ENCODE measurements at regions not wholly inside any gene's neighbourhood (a gene's known extent, or its start where the extent isn't known, plus 50 kb on each side); places are given as distances from the start of the nearest gene placed in this dataset.

- ATAC-seq (ENCODE audit: insufficient number of reproducible peaks, low FRiP score, low read depth), result no peak
- DNase-seq (ENCODE audit: low spot score), result no peak
- Histone ChIP-seq H3K4me1 (ENCODE audit: control insufficient read depth in 1 of 2, low read depth in 2 of 2) (no peaks in the 10 kb centered on the region), H3K36me3 (no peaks in the 10 kb centered on the region), H3K27ac (no peak overlapping the region), H3K9me3 (no peaks in the 10 kb centered on the region), H3K4me3 (no peak overlapping the region), H3K27me3 (replicated peaks; ENCODE audit: insufficient read depth) (no peaks in the 10 kb centered on the region)
- TF ChIP-seq CTCF (IDR thresholded peaks at IDR 0.05), result no peak
Observed at GRCh38 chr12:90076851-90077319, 368.2 kb upstream of the ATP2B1 start.

DNA sequence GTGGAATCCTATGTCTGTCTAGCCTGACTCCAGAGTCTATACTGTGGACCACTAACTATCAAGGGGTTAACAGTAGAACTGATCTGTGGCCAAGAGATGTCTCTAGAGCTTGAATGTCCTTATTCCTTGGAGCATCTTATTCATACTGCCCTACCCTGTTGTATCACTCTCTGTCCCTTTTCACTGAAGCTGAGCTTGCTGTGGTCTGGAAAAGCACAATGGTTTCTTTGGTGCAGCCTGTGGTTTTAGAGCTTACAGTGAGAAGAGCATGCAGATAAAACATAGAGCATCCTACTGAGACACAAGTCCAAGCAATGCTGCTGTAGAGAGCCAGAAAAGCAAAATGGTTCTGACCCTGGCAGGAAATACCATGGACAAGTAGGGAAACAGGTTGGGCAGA is 367.0 kb upstream of the ATP2B1 start:
- DNase-seq (ENCODE audit: low spot score) (no peak), ATAC-seq (ENCODE audit: insufficient number of reproducible peaks, low FRiP score, low read depth) (no peak)
- Histone ChIP-seq H3K27ac (no peak overlapping the region), H3K27me3 (replicated peaks; ENCODE audit: insufficient read depth) (no peaks in the 10 kb centered on the region), H3K36me3 (no peaks in the 10 kb centered on the region), H3K4me3 (no peak overlapping the region), H3K9me3 (no peaks in the 10 kb centered on the region), H3K4me1 (ENCODE audit: control insufficient read depth in 1 of 2, low read depth in 2 of 2) (no peaks in the 10 kb centered on the region)
- no peak for TF ChIP-seq CTCF (IDR thresholded peaks at IDR 0.05)

- H3K9me3 ChIP-seq, result no peaks in the 10 kb centered on the region
- no peaks in the 10 kb centered on the region for H3K4me1 ChIP-seq (ENCODE audit: control insufficient read depth in 1 of 2, low read depth in 2 of 2)
- no peak overlapping the region for H3K27ac ChIP-seq
- H3K4me3 ChIP-seq, result no peak overlapping the region
- TF ChIP-seq CTCF (IDR thresholded peaks at IDR 0.05), result no peak
- DNase-seq (ENCODE audit: low spot score) (no peak), ATAC-seq (ENCODE audit: insufficient number of reproducible peaks, low FRiP score, low read depth) (no peak)
- H3K27me3 ChIP-seq (replicated peaks; ENCODE audit: insufficient read depth), result no peaks in the 10 kb centered on the region
- no peaks in the 10 kb centered on the region for H3K36me3 ChIP-seq
Observed at GRCh38 chr12:90074086-90074485, 365.4 kb upstream of the ATP2B1 start.

GRCh38 chr12:90071996-90072395 is 363.4 kb upstream of the ATP2B1 start:
- no peak overlapping the region for H3K4me3 ChIP-seq
- no peak overlapping the region for H3K27ac ChIP-seq
- H3K4me1 ChIP-seq (ENCODE audit: control insufficient read depth in 1 of 2, low read depth in 2 of 2), result no peaks in the 10 kb centered on the region
- ATAC-seq (ENCODE audit: insufficient number of reproducible peaks, low FRiP score, low read depth), result no peak
- no peaks in the 10 kb centered on the region for H3K27me3 ChIP-seq (replicated peaks; ENCODE audit: insufficient read depth)
- TF ChIP-seq CTCF (IDR thresholded peaks at IDR 0.05), result no peak
- H3K36me3 ChIP-seq, result no peaks in the 10 kb centered on the region
- no peak for DNase-seq (ENCODE audit: low spot score)
- H3K9me3 ChIP-seq, result no peaks in the 10 kb centered on the region

DNA sequence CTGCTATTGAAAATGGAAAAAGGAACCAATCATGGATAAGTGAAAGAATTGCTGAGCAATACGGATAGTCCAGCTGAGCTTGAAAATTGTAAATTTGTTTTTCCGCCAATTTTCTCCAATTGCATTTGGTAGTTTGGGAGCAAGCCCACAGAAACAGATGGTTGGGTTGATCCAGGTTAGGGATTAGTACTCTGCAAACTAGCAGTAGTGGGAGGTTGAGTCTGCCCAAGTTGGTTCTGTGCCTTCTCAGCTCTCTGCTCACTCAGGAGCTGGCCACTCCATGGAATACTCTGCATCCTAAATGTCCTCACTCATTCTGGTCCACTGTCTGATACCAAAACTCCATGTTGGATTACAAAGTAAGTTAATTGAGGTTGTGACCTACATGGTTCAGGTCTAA is 361.1 kb upstream of the ATP2B1 start:
- H3K27me3 ChIP-seq (replicated peaks; ENCODE audit: insufficient read depth), result no peaks in the 10 kb centered on the region
- no peak for DNase-seq (ENCODE audit: low spot score)
- no peak overlapping the region for H3K27ac ChIP-seq
- no peak overlapping the region for H3K4me3 ChIP-seq
- TF ChIP-seq CTCF (IDR thresholded peaks at IDR 0.05), result no peak
- H3K36me3 ChIP-seq, result no peaks in the 10 kb centered on the region
- no peak for ATAC-seq (ENCODE audit: insufficient number of reproducible peaks, low FRiP score, low read depth)
- H3K9me3 ChIP-seq, result no peaks in the 10 kb centered on the region
- peaks cover 0 to 3% of the 10 kb centered on the region in 2 donors for H3K4me1 ChIP-seq (ENCODE audit: control insufficient read depth in 1 of 2, low read depth in 2 of 2)
